HG03045 (cell line): ENCODE measurements at regions not wholly inside any gene's neighbourhood (a gene's known extent, or its start where the extent isn't known, plus 50 kb on each side); places are given as distances from the start of the nearest gene placed in this dataset.

Source experiments
- ATAC-seq: cut with Tn5 transposase; IDR thresholded peaks from one replicate; pipeline ENCODE4 v1.9.1; 2021; ENCODE audit warnings: mild to moderate bottlenecking, moderate library complexity; ENCODE audit not compliant: unreplicated experiment

DNA sequence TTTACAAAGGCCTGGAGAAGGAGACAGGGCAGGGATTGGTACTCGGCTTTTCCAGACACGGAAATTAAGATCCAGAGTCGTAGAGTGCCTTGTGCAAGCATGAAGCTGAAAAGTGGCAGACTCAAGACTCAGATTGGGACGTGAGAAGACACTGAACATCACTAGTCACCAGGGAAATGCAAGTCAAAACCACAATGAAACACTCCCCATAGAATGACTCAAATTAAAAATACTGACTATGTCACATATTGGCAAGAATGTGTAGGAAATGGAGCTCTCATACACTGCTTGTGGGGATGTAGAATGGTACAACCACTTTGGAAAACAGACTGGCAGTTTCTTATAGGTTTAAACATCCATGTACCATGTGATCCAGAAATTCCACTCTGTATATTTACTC, 472.0 kb downstream of the RPS24 start:
- ATAC-seq = no peak

- no peak for ATAC-seq
These were observed 473.0 kb downstream of the RPS24 start for GRCh38 chr10:78506614-78507013.

- ATAC-seq = no peak
These were observed 474.0 kb downstream of the RPS24 start for GRCh38 chr10:78507510-78508160.

GRCh38 chr10:78508955-78509748, 475.5 kb downstream of the RPS24 start:
- no peak for ATAC-seq

DNA sequence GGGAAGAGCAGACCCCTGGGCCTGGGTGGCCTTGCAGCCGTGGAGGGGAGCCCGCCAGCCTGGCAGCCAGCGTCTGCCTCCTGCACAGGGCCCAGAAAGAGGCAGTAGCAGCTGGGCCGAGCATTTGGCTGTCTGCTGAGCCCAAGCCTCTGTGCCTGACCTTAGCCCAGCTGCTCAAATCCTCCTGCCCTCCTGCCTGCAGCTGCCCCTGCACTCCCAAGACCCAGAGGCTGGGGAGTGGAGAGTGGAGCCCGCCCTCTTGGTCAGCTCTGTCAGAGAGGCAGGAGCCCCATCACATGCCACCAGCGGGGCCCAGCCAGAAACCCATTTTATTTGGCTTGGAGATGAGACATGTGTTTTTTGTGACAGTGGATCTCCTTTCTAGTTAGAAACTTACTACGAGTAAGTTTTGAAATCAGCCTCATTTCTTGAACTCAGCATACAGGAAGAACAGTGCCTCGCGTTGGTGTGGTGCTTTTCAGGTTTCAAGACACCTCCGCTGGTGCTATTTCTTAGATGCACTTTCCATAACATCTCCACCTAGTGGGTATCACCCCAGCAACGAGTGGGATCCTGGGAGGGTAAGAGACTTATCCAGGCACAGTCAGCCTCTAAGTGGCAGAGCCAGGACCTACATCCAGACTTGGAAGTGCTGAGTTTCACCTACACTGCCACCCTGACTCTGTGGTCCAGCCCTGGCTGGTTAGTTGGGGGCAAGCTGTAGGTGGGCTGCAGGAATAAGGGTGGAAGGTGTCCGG, 477.1 kb downstream of the RPS24 start:
- ATAC-seq = no peak

DNA sequence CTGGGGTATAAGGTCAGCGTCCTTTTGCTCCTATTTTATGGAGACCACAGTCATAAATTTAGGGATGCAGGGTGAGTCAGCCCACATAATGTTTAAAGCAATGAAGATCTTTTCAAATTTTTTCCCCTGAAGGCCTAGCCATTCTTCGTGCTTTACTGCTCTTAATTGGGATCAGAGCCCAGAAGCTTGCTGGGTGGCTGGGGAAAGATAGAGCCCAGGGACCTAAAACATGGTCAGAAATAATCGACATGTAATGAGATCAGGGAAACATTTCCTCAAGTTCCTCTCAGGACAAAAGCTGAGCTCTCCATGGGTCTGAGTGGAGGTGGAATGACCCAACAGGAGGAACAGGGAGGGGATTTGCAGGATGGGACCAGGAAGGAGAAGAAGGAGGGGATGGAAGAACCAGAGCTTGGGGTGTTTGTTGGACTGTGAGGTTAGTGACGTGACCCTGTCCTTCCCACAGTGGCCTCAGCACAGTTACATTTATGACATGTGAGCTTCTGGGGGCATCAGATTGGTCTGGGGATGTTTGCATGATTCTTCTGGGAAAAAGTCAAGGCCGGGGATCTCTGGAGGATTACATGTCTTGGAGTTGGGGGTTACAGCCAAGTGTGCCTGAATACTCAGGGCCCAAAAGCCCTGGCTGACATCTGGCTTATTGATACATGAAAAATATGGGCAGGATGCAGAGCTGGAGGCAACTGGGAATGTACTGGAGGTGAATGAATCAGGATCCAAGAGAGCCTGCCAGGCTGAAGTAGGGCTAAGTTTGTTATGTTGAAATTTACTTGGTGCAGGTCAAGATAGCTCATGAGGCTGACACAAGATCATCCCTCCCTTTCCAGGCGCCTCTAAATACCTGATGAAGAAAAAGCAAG, 477.9 kb downstream of the RPS24 start:
- ATAC-seq = no peak

GRCh38 chr10:78512205-78512550, 478.5 kb downstream of the RPS24 start:
- no peak for ATAC-seq

DNA sequence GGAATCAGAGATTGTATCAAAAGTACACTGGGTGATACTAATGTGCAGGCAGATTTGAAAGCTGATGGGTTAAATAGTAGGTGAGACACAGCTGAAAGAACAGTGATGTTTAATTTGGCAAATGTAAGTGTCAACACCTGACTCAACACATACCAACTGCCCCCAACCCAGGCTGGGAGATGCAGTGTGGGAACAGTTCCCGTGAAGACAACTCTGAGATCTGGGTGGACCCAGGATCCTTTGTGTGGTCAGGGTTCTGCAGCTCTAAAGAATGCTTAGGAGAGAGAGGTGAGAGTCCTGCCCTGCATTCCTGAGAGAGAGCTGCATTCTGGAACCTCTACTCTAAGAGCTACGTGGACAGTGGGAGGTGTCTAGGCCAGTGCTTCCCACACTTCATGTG, 479.7 kb downstream of the RPS24 start:
- ATAC-seq = no peak

GRCh38 chr10:78513986-78514385, 480.3 kb downstream of the RPS24 start:
- ATAC-seq = no peak

GRCh38 chr10:78514459-78514858, 480.8 kb downstream of the RPS24 start:
- no peak for ATAC-seq

DNA sequence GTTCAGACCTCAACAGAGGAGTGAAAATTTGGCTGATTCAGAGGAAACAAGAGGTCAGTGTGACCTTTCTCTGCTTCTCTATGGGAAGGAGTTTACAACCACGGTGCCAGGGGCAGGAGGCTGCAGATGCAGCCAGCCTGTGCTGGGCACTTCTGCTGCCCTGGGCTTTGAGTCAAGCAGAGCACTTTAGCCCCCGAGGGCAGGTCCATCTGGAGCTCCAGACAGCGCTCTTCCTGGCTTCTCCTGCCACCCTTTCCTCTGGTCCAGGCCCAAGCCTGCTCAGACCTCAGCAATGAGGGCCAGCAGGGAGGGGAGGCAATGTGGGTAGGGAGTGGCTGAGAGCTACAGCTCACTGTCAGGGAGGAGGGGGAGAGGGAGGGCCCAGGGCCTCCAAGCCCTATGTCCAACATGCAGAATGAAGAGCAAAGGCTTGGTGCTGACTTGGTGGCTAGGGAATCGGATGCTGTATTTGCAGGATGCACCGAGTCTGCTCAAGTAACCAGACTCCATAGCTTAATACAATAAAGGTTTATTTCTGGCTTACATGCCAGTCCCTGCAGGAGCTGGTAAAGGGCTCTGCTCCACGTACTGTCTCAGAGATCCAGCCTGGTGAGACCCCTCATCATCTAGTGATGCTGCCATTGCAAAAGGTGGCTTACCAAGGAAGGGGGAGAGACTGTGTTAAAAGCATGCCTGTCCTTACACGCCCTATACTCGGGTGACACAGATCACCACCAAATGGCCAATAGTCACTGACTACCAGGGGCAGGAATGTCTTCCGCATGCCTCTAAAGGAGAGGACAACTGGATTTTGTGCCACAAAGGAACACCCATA, 481.6 kb downstream of the RPS24 start:
- no peak for ATAC-seq

DNA sequence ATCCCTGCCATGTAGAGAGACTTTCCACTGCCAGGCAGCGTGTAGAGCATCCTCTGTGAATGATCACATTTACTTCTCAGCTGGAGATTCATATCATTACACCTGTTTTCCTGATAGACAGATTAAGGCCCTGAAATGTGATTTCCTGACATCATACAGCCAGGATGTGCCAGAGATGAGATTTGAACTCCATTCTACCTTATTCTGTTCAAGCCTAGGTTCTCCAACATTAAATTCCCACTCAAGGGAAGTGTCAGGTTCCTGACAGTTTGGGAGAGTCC, 482.1 kb downstream of the RPS24 start:
- no peak for ATAC-seq

DNA sequence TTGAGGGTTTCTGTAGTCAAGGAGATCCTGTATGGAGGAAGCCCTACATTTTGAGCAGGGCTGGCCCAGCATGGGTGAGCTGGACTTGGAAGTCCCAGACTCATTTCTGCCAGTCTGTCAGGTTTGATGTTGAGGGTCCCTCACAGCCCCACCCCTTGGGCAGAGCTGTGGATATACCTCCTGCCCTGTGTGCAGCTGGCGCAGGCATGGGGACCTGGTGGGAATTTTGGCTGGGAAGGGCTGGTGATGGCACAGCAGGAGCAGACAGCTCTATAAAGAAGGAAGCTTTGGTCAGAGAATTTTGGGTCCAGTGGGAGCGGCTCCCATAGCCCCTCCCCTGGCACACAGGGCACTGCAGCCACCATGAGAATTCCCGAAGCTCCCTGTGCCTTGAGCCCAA, 482.6 kb downstream of the RPS24 start:
- no peak for ATAC-seq

GRCh38 chr10:78516756-78517155, 483.1 kb downstream of the RPS24 start:
- ATAC-seq = no peak

GRCh38 chr10:78518224-78518623, 484.6 kb downstream of the RPS24 start:
- ATAC-seq = no peak

DNA sequence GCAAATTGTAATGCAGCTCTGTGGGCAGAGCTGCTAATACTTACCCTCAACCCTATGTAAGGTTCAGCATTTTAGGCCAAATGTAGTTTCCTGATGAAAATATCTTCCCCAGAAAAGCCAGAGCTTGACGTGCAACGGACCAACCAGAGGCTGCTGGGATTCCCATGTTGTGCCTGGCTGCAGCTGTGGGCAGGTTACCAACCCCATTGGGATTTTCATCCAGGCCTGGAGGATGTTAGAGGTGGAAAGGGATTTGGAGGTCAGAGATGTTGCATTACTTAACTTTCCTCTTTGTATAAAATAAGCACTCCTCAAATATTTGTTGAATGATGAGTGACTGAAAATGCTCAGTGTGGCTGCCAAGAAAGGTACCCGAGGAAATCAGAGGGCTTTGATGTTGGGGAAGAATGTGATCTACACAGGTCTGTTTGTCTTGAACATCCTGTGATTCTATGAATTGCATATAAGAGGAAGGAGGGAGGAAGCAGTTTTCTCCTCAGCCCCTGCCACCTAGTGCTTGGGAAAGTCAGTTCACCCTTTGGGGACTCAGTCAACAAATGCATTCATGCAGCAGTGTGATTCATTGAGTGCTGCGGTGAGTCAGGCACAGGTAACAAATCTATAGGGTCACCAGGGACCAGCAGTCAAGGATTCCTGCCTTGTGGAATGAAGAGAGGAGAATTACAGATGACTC, 487.2 kb downstream of the RPS24 start:
- no peak for ATAC-seq

DNA sequence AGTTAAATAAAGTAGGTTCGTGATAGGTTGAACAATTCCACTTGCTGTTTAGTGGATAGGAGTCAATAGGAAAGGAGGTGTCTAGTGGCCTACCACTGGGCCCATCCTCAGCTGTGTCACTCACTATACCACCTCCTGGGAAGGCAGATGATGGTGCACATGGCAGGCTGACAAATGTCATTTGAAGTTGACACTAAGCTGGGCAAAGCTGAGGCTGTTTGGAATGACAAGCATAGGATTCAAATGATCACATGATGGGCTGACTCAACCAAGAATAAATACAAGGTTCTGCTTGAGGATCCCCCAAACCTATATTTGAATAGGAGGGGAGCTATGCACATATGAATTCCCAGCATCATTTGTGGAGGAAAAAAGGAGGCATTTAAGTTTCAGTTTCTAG, 489.8 kb downstream of the RPS24 start:
- ATAC-seq = no peak

DNA sequence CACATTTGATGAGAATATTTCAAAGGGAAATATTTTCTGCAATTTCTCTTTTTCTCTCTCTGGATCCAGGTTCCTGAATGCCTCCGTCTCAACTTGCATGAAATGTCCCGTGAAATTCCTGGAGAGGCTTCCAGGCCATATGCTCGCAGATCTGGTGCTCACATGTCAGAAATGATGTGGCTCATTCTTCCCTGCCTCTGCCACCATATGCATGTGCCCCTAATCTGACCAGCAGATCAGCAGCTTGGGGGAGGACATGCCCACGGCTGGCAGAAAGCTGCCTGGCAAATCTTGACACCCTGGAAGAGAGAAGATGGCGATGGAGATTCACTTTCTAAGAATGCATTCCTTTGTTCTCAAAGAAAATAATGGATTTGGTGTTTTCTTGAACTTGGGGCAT, 490.7 kb downstream of the RPS24 start:
- ATAC-seq = no peak

GRCh38 chr10:78524941-78525340, 491.3 kb downstream of the RPS24 start:
- ATAC-seq = no peak

GRCh38 chr10:78526347-78526746, 492.7 kb downstream of the RPS24 start:
- ATAC-seq = no peak
